ENCODE measurements at regions not wholly inside any gene's neighbourhood (a gene's known extent, or its start where the extent isn't known, plus 50 kb on each side); places are given as distances from the start of the nearest gene placed in this dataset.

GRCh38 chr5:99129768-99130501 is 201.1 kb upstream of the CHD1 start:
- no peaks in the 10 kb centered on the region for H3K9me2 ChIP-seq (replicated peaks; ENCODE audit: low read length)
- TF ChIP-seq CTCF (conservative IDR thresholded peaks at IDR 0.05; ENCODE audit: low read depth, low read length) (no peak), EZH2phosphoT487 (IDR thresholded peaks at IDR 0.05; ENCODE audit: borderline replicate concordance, low read length) (no peak), EZH2 (IDR thresholded peaks at IDR 0.05; ENCODE audit: low read length, unreplicated experiment) (no peak)
- CTCF ChIA-PET, result no interaction called here
- POLR2A ChIA-PET (ENCODE audit: unreplicated experiment), result no interaction called here
- no peak overlapping the region for H3K9ac ChIP-seq (ENCODE audit: low read length)
- H2AFZ ChIP-seq (ENCODE audit: low read length), result no peak overlapping the region
- no peak for DNase-seq
- H3K27me3 ChIP-seq (ENCODE audit: low read length), result peaks cover 11% of the 10 kb centered on the region
- no peaks in the 10 kb centered on the region for H3K4me1 ChIP-seq (ENCODE audit: insufficient read depth, low read length)
- no TSS peak for BruUV-seq (replicated peaks)
- no peak for ATAC-seq
- no peak overlapping the region for H3K4me2 ChIP-seq (ENCODE audit: low read length)
- H3K9me3 ChIP-seq (ENCODE audit: low read length), result no peaks in the 10 kb centered on the region
- no peaks in the 10 kb centered on the region for H3K36me3 ChIP-seq (ENCODE audit: low read depth, low read length)
- H4K20me1 ChIP-seq (ENCODE audit: low read length), result no peaks in the 10 kb centered on the region
- H3K4me3 ChIP-seq (ENCODE audit: low read length), result no peak overlapping the region
- H3F3A ChIP-seq (ENCODE audit: low read length, unreplicated experiment), result no peaks in the 10 kb centered on the region
- no peaks in the 10 kb centered on the region for H3K79me2 ChIP-seq (ENCODE audit: low read length)
- no peak overlapping the region for H3K27ac ChIP-seq (ENCODE audit: low read length)
- intact Hi-C loops (cut with micrococcal nuclease), result no loop called here

GRCh38 chr5:99122976-99123375 is 194.2 kb upstream of the CHD1 start:
- intact Hi-C loops (cut with micrococcal nuclease), result no loop called here
- no peak overlapping the region for H3K9ac ChIP-seq (ENCODE audit: low read length)
- peak; percentile 30 for DNase-seq
- ChIA-PET CTCF (interaction anchor here (0.6 kb wide), 1 partner anchor 18 kb away, joined by 3 read pairs; no protein-coding TSS in a partner anchor), POLR2A (ENCODE audit: unreplicated experiment) (no interaction called here)
- H3K27ac ChIP-seq (ENCODE audit: low read length), result no peak overlapping the region
- H3F3A ChIP-seq (ENCODE audit: low read length, unreplicated experiment), result no peaks in the 10 kb centered on the region
- H3K4me2 ChIP-seq (ENCODE audit: low read length), result no peak overlapping the region
- H3K36me3 ChIP-seq (ENCODE audit: low read depth, low read length), result no peaks in the 10 kb centered on the region
- H3K79me2 ChIP-seq (ENCODE audit: low read length), result no peaks in the 10 kb centered on the region
- H4K20me1 ChIP-seq (ENCODE audit: low read length), result no peaks in the 10 kb centered on the region
- no TSS peak for BruUV-seq (replicated peaks)
- no peak for TF ChIP-seq EZH2phosphoT487 (IDR thresholded peaks at IDR 0.05; ENCODE audit: borderline replicate concordance, low read length)
- no peak for TF ChIP-seq EZH2 (IDR thresholded peaks at IDR 0.05; ENCODE audit: low read length, unreplicated experiment)
- TF ChIP-seq CTCF (conservative IDR thresholded peaks at IDR 0.05; ENCODE audit: low read depth, low read length), result no peak
- H3K27me3 ChIP-seq (ENCODE audit: low read length), result no peaks in the 10 kb centered on the region
- H3K4me1 ChIP-seq (ENCODE audit: insufficient read depth, low read length), result no peaks in the 10 kb centered on the region
- no peaks in the 10 kb centered on the region for H3K9me3 ChIP-seq (ENCODE audit: low read length)
- no peaks in the 10 kb centered on the region for H3K9me2 ChIP-seq (replicated peaks; ENCODE audit: low read length)
- 0 out of 2 replicates have a peak, but pooled peaks have one; percentile 31 for ATAC-seq
- H2AFZ ChIP-seq (ENCODE audit: low read length), result no peak overlapping the region
- H3K4me3 ChIP-seq (ENCODE audit: low read length), result no peak overlapping the region

GRCh38 chr5:99119326-99119725 is 190.5 kb upstream of the CHD1 start:
- Histone ChIP-seq H3K27me3 (ENCODE audit: low read length) (peaks cover 4% of the 10 kb centered on the region; the same call in 1 of the 2 replicates), H3K27ac (ENCODE audit: low read length) (no peak overlapping the region), H3F3A (ENCODE audit: low read length, unreplicated experiment) (no peaks in the 10 kb centered on the region), H2AFZ (ENCODE audit: low read length) (no peak overlapping the region), H3K9ac (ENCODE audit: low read length) (no peak overlapping the region), H3K4me1 (ENCODE audit: insufficient read depth, low read length) (no peaks in the 10 kb centered on the region), H3K4me3 (ENCODE audit: low read length) (no peak overlapping the region), H3K4me2 (ENCODE audit: low read length) (no peak overlapping the region), H3K9me3 (ENCODE audit: low read length) (no peaks in the 10 kb centered on the region), H4K20me1 (ENCODE audit: low read length) (no peaks in the 10 kb centered on the region), H3K79me2 (ENCODE audit: low read length) (no peaks in the 10 kb centered on the region), H3K36me3 (ENCODE audit: low read depth, low read length) (no peaks in the 10 kb centered on the region), H3K9me2 (replicated peaks; ENCODE audit: low read length) (no peaks in the 10 kb centered on the region)
- TF ChIP-seq EZH2 (IDR thresholded peaks at IDR 0.05; ENCODE audit: low read length, unreplicated experiment) (no peak), EZH2phosphoT487 (IDR thresholded peaks at IDR 0.05; ENCODE audit: borderline replicate concordance, low read length) (no peak), CTCF (conservative IDR thresholded peaks at IDR 0.05; ENCODE audit: low read depth, low read length) (no peak)
- ChIA-PET POLR2A (ENCODE audit: unreplicated experiment) (no interaction called here), CTCF (no interaction called here)
- no TSS peak for BruUV-seq (replicated peaks)
- ATAC-seq (no peak), DNase-seq (no peak)
- intact Hi-C loops (cut with micrococcal nuclease), result no loop called here

Data from PC-3 (cell line).